Left lung (tissue), 4 donors: ENCODE measurements at regions not wholly inside any gene's neighbourhood (a gene's known extent, or its start where the extent isn't known, plus 50 kb on each side); places are given as distances from the start of the nearest gene placed in this dataset.

Experiments used
- ATAC-seq: fragments of 200-7000 bp; cut with Tn5 transposase; one replicate; pipeline ENCODE4 v1.9.1; 2020; ENCODE audit warnings: moderate library complexity
- DNase-seq, 4 donors: peaks; one replicate each; pipeline ENCODE4 v3.0.0-alpha.2; 2013 to 2020
- H3K27ac ChIP-seq, 2 donors: fragments of 200-600 bp; sonication (generic) in 1 of 2; one replicate each; pipeline versions ENCODE4 v1.5.0 to v1.8.0; 2020 to 2021
- H3K27me3 ChIP-seq, 2 donors: fragments of 200-600 bp; sonication (generic) in 1 of 2; one replicate each; pipeline versions ENCODE4 v1.5.0 to v1.8.0; 2020 to 2021
- H3K36me3 ChIP-seq, 2 donors: fragments of 200-600 bp; sonication (generic) in 1 of 2; one replicate each; pipeline versions ENCODE4 v1.5.0 to v1.8.0; 2020 to 2021
- H3K4me1 ChIP-seq, 2 donors: fragments of 200-600 bp; one replicate each; pipeline ENCODE4 v1.8.0; 2021
- H3K4me3 ChIP-seq, 2 donors: fragments of 200-600 bp; sonication (generic) in 1 of 2; one replicate each; pipeline versions ENCODE4 v1.5.0 to v1.8.0; 2020 to 2021; ENCODE audit warnings: mild to moderate bottlenecking in 1 of 2
- H3K9me3 ChIP-seq, 2 donors: fragments of 200-600 bp; sonication (generic) in 1 of 2; one replicate each; pipeline versions ENCODE4 v1.5.0 to v1.8.0; 2020 to 2021
- intact Hi-C, 2 donors: fragments of 100-400 bp; cut with DNase I; formaldehyde crosslinking; loops; one replicate each; pipeline versions ENCODE4 v1.11.2 to v1.14.2; 2022
- TF ChIP-seq, protein P1 (sequence below), 2 donors: fragments of 200-600 bp; sonication (generic) in 1 of 2; IDR thresholded peaks; one replicate each; pipeline versions ENCODE4 v1.5.0 to v1.8.0; 2021; ENCODE audit warnings: antibody characterized with exemption in 2 of 2
- donor health status: DM: no; HTN: yes; CAD: no.
- donor health status: DM: no; HTN: no; CAD: no.

DNA sequence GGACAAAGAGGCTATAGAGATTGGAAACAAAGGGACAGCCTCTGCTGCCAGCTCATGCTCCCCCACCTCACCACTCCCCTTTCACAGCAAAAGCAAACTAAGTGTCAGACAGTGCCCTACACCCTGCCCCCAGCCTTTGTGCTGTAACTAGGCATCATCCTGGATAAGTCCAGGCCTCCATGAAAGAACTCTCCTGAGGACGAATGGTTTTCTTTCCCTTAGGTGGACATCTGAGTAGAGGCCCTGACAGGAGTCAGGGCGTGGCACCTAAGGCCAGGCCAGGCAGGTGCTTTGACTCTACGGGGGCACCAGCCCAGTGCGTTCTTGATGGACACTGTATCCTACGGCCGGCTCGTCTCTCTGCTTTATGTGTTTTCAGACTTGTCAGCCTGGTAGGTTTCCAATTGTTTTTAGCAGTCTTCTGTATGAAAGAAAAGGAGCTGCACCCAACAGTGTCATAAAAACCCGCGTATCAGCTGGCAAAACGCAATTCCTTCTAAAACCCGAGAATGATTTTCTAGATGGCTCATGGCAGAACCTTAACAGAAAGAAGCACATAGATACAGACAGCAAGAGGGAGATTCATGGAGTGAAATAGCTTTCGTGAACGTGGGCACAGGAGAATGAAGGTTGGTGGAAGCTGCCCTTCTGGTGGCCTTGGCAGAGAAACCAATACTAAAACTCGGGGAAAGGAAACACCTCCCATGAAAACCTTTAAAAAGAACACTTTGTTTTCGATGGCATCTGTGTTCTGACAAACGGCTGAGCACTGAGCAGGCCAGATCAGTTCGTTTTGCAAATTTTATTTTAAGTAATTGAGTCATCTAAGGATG is 51.7 kb upstream of the AJAP1 start:
- TF ChIP-seq, protein P1, sequence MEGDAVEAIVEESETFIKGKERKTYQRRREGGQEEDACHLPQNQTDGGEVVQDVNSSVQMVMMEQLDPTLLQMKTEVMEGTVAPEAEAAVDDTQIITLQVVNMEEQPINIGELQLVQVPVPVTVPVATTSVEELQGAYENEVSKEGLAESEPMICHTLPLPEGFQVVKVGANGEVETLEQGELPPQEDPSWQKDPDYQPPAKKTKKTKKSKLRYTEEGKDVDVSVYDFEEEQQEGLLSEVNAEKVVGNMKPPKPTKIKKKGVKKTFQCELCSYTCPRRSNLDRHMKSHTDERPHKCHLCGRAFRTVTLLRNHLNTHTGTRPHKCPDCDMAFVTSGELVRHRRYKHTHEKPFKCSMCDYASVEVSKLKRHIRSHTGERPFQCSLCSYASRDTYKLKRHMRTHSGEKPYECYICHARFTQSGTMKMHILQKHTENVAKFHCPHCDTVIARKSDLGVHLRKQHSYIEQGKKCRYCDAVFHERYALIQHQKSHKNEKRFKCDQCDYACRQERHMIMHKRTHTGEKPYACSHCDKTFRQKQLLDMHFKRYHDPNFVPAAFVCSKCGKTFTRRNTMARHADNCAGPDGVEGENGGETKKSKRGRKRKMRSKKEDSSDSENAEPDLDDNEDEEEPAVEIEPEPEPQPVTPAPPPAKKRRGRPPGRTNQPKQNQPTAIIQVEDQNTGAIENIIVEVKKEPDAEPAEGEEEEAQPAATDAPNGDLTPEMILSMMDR (IDR thresholded peaks at IDR 0.05) = no peak
- Histone ChIP-seq H3K4me3 (no peak overlapping the region), H3K9me3 (no peaks in the 10 kb centered on the region), H3K4me1 (no peaks in the 10 kb centered on the region), H3K27me3 (peaks cover 0 to 78% of the 10 kb centered on the region in 2 donors), H3K36me3 (no peaks in the 10 kb centered on the region), H3K27ac (no peak overlapping the region)
- no peak for DNase-seq
- ATAC-seq = no peak
- intact Hi-C loops = no loop called here

DNA sequence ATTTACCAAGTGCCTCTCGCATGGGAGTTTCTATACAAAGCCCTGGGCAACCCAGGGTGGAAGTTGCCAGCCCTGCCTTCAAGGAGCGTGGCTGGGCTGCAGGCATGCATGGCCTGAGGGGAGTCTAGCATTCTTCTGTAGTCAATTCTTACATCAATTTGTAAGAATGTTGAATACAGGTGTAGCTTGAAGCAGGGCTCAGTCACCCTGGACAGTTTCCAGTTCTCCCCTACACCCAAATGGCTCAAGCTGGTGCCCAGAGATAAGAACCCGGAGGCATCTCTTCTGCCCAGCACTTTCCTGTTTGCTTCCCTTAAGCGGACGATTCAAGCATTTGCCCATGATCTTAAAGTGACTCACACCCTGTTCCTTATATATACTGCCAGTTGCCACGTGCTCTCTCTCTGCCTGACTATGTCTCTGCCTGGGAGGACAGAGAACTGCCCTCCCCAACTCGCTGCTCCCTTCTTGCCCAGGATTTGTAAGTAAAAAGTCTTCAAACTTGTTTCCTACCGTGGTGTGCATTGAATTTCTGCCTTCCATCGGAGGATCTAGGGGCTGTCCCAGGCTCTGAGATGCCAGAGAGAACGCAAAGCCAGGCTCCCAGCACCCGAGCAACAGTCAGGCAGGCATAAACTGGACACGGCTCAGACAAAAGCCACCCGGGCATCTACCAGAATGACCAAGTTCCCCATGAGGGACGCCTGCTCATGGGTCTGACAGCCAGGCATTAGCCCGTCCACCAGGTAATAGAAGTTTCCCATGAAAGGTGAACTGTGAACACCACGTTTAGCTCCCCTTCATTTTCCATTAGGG is 50.9 kb upstream of the AJAP1 start:
- intact Hi-C loops = no loop called here
- Histone ChIP-seq H3K27ac (no peak overlapping the region), H3K4me1 (no peaks in the 10 kb centered on the region), H3K27me3 (peaks cover 0 to 82% of the 10 kb centered on the region in 2 donors), H3K9me3 (no peaks in the 10 kb centered on the region), H3K36me3 (no peaks in the 10 kb centered on the region), H3K4me3 (no peak overlapping the region)
- peak; percentile 67 for ATAC-seq
- TF ChIP-seq, protein P1 (IDR thresholded peaks at IDR 0.05) = no peak
- no peak for DNase-seq
